ENCODE measurements at regions not wholly inside any gene's neighbourhood (a gene's known extent, or its start where the extent isn't known, plus 50 kb on each side); places are given as distances from the start of the nearest gene placed in this dataset.

DNA sequence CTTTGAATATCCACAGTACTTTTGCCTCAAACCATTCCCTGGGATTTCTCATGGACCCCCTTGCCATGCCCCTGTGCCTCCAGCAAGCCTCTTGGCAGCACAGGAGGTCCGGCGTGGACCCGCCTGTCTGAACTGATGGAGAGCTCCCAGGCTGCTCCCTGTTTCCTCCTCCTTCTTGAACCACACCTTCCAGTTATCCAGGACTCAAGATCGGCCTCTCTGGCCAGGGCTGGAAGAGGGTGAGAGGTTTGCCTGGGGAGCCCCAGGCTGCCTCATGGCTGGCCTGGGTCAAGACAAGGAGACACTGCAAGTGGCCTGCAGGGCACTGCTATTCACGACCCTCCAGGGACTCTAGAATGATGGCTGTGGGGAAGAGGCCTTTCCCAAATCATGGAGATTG lies 93.6 kb upstream of the WASF3 start:
- no peak for TF ChIP-seq EZH2 (IDR thresholded peaks at IDR 0.05; ENCODE audit: borderline replicate concordance)
- TF ChIP-seq, protein P1, sequence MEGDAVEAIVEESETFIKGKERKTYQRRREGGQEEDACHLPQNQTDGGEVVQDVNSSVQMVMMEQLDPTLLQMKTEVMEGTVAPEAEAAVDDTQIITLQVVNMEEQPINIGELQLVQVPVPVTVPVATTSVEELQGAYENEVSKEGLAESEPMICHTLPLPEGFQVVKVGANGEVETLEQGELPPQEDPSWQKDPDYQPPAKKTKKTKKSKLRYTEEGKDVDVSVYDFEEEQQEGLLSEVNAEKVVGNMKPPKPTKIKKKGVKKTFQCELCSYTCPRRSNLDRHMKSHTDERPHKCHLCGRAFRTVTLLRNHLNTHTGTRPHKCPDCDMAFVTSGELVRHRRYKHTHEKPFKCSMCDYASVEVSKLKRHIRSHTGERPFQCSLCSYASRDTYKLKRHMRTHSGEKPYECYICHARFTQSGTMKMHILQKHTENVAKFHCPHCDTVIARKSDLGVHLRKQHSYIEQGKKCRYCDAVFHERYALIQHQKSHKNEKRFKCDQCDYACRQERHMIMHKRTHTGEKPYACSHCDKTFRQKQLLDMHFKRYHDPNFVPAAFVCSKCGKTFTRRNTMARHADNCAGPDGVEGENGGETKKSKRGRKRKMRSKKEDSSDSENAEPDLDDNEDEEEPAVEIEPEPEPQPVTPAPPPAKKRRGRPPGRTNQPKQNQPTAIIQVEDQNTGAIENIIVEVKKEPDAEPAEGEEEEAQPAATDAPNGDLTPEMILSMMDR (IDR thresholded peaks at IDR 0.05; ENCODE audit: poor library complexity), result no peak
